Gastroesophageal sphincter (tissue), 3 donors: ENCODE measurements at regions not wholly inside any gene's neighbourhood (a gene's known extent, or its start where the extent isn't known, plus 50 kb on each side); places are given as distances from the start of the nearest gene placed in this dataset.
"Not testable (repeated sequence)": the region's sequence is repeated elsewhere in the genome, so short reads cannot be mapped to it uniquely, and the experiment has no call there.

Source experiments
- CTCF ChIP-seq, 4 experiments: fragments of 200-600 bp in 2 of 4; fragments of 450-650 bp in 2 of 4; sonication (generic) in 1 of 4; IDR thresholded peaks; one replicate each; pipeline ENCODE4 v1.5.1; 2017 to 2019; ENCODE audit warnings: antibody characterized with exemption in 4 of 4, mild to moderate bottlenecking in 2 of 4, moderate library complexity in 2 of 4
- EP300 ChIP-seq: sonication (generic); formaldehyde crosslinking; IDR thresholded peaks from one replicate; pipeline ENCODE4 v1.6.1; 2017; ENCODE audit warnings: antibody characterized with exemption, mild to moderate bottlenecking
- POLR2A ChIP-seq, 2 donors: fragments of 450-650 bp; IDR thresholded peaks; one replicate each; pipeline ENCODE4 v1.6.1; 2017; ENCODE audit warnings: antibody characterized with exemption in 2 of 2, mild to moderate bottlenecking in 2 of 2, moderate library complexity in 1 of 2
- POLR2AphosphoS5 ChIP-seq: sonication (generic); formaldehyde crosslinking; IDR thresholded peaks from one replicate; pipeline ENCODE4 v1.6.1; 2017; ENCODE audit warnings: antibody characterized with exemption

DNA sequence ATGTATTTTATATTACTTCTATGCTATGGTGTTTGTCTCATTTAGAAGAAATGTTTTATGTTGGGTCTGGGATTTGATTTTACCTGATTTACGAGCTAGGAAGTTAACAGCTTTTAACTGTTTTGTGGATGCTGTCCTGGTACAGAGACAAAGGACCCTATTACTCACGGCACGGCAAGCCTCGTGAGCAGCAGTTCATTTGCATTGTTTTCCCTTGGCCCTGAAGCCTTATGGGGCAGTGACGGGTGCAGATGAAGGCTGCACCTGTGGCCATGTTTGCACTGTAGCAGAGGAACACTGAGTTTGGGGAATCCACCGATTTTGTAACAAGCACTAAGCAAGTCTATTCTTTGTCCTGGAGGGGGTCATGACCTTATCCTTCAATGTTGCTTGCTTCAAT, 291.9 kb upstream of the SPATA31A3 start:
- not testable (repeated sequence) for TF ChIP-seq CTCF (IDR thresholded peaks at IDR 0.05); POLR2A (IDR thresholded peaks at IDR 0.05); POLR2AphosphoS5; EP300
